AG10803 (cell line): ENCODE measurements at regions not wholly inside any gene's neighbourhood (a gene's known extent, or its start where the extent isn't known, plus 50 kb on each side); places are given as distances from the start of the nearest gene placed in this dataset.

Source experiments
- DNase-seq: peaks from one replicate; pipeline ENCODE4 v3.0.0; 2010; ENCODE audit warnings: low read depth
- H3K4me3 ChIP-seq: 2 replicates; pipeline ENCODE4 v1.5.1; 2011; ENCODE audit warnings: mild to moderate bottlenecking, low read length, control low read depth
- TF ChIP-seq, protein P1 (sequence below): conservative IDR thresholded peaks from 2 replicates; pipeline ENCODE4 v1.5.1; 2011; ENCODE audit warnings: mild to moderate bottlenecking, low read length, control low read depth, inconsistent platforms

DNA sequence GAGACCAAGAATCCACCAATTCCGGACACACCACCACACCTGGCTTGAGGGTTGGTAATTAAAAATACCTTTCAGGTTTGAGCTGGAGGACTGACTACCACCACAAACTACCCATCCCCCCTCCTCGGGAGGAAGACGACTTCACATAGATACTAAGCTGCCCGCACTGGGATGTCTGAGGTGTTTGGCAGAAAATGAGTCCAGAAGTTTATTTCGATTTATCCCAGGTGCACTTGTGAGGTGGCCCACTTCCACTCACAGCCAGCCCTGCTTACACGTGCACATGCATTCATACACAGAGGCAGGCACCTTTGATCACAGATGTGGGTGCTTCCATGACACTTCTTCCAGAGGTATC lies 187.1 kb downstream of the ID4 start:
- TF ChIP-seq, protein P1, sequence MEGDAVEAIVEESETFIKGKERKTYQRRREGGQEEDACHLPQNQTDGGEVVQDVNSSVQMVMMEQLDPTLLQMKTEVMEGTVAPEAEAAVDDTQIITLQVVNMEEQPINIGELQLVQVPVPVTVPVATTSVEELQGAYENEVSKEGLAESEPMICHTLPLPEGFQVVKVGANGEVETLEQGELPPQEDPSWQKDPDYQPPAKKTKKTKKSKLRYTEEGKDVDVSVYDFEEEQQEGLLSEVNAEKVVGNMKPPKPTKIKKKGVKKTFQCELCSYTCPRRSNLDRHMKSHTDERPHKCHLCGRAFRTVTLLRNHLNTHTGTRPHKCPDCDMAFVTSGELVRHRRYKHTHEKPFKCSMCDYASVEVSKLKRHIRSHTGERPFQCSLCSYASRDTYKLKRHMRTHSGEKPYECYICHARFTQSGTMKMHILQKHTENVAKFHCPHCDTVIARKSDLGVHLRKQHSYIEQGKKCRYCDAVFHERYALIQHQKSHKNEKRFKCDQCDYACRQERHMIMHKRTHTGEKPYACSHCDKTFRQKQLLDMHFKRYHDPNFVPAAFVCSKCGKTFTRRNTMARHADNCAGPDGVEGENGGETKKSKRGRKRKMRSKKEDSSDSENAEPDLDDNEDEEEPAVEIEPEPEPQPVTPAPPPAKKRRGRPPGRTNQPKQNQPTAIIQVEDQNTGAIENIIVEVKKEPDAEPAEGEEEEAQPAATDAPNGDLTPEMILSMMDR, result no peak
- DNase-seq, result no peak
- no peak overlapping the region for H3K4me3 ChIP-seq

DNA sequence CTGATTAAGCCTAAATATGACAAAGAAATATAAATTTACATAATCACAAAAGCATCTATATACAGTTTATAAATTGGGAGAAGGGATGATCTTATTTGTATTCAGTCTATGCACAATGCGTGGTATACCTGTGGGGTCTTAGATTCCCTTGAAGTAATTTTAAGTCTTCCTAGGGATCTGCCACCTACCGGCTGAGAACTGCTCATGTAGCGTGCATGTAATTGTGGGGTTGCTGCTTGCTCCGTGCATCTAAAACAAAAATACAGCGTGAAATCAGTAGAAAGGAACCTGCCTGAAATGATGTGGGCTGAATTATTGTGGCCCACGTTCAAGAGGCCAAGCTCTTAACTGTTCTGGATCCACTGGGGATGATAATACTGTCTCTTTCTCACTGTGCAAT lies 187.3 kb downstream of the MBOAT1 start:
- no peak overlapping the region for H3K4me3 ChIP-seq
- DNase-seq, result no peak
- TF ChIP-seq, protein P1, result no peak

DNA sequence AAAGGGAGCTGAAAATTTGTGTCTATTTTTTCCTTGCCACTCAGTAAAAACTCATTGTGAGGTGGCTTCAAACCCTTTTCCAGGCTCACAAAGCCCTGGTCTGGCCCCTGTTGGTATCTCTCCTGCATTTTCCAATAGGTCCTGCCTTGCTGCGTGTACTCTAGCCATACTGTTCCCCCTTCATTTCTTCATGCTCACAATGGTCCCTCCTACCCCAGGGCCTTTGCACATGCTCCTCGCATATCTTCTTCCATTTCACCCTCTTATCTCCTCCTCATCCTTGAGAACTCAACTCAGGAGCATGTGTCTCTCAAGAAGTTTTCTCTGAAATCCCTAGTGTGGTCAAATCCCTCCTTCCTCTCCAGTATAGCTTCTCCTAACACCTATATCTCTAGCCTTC lies 186.6 kb downstream of the MBOAT1 start:
- no peak overlapping the region for H3K4me3 ChIP-seq
- TF ChIP-seq, protein P1, result no peak
- DNase-seq, result no peak

DNA sequence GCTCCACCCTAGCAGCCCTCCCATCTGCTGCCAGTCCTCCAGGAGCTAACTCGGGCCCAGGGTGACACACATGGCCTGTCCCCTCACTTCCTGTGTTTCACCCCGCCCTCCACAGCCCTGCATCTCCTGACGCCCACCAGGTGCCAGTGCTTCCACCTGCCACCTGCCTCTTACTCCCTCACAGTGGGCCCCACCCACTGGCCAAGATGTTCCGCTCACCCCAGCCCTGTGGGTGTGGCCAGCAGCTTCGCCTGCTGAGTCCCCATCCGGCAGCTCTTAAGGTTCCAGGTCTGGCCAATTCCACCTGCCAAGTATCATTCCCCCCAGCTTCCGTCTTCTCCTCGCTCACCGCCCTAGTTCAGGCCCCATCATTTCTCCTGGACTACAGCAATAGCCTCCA lies 184.1 kb downstream of the MBOAT1 start:
- TF ChIP-seq, protein P1, result no peak
- DNase-seq, result no peak
- H3K4me3 ChIP-seq, result no peak overlapping the region

DNA sequence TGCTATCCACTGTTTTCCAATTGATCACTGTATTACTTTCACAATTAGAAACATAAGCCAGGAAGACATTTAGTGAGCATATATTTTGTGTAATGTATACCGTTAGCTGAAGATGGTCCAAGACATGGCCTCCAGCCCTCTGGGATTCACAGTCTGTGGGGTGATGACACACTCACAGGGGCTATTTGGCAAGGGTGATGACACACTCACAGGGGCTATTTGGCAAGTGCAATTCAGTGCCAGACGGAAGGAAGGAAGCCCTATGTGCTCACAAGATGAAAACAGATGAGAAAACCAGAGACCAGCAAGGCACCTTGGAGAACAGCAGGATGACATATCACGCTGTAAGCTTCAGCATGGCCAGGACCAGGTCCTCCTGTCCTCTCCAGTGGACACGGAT lies 183.7 kb downstream of the MBOAT1 start:
- TF ChIP-seq, protein P1, result no peak
- no peak for DNase-seq
- H3K4me3 ChIP-seq, result no peak overlapping the region

DNA sequence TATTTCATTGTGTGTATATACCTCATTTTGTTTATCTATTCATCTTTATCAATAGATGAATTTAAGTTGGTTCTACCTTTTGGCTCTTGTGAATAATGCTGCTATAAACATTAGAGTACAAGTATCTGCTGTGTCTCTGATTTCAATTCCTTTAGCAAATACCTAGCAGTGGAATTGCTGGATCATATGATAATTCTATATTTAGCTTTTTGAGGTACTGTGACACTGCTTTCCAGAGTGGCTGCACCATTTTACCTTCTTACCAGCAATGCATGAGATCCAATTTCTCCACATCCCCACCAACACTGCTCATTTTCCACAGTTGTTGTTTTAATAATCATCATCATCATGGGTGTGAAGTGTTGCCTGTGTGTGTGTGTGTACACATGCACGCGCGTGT lies 182.3 kb downstream of the MBOAT1 start:
- no peak overlapping the region for H3K4me3 ChIP-seq
- DNase-seq, result no peak
- TF ChIP-seq, protein P1, result no peak

DNA sequence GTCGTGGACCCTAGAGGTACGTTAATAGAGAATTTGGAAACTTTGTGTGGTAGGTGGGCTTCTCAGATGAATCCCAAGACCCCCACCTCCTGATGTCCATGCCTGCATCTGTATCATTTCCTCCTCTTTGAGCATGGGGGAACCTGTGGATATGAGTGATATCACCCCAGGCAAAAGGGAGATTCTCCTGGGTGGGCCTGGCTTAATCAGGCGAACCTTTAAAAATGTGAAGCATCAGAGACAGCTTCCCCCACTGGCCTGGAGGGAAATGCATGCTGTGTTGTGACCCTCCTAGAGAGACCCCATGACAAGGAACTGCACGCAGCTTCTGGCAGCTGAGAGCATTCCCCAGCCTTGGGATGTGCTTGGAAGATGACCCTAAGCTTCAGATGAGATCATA lies 180.9 kb downstream of the MBOAT1 start:
- TF ChIP-seq, protein P1, result no peak
- H3K4me3 ChIP-seq, result no peak overlapping the region
- DNase-seq, result no peak
